ENCODE measurements at regions not wholly inside any gene's neighbourhood (a gene's known extent, or its start where the extent isn't known, plus 50 kb on each side); places are given as distances from the start of the nearest gene placed in this dataset.

DNA sequence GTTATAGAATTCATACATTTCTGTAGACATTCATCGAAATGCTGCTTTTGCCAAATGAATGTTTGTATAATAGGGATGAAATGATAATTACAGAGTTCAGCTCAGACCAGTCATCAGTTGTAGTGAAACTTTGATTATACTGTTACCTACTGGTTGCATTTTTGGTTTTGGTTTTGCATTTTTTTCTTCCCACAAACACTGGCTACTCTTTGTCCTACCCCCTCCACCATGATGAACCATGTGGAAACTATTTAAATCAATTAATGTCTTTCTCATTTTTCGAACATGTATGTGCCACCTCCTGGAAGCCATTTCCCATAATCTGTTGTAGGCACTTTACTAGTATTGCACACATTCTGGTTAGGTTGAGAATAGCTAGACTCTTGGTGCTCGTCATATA is 75.3 kb upstream of the MTNR1B start (continued):
- TF ChIP-seq, protein P1, sequence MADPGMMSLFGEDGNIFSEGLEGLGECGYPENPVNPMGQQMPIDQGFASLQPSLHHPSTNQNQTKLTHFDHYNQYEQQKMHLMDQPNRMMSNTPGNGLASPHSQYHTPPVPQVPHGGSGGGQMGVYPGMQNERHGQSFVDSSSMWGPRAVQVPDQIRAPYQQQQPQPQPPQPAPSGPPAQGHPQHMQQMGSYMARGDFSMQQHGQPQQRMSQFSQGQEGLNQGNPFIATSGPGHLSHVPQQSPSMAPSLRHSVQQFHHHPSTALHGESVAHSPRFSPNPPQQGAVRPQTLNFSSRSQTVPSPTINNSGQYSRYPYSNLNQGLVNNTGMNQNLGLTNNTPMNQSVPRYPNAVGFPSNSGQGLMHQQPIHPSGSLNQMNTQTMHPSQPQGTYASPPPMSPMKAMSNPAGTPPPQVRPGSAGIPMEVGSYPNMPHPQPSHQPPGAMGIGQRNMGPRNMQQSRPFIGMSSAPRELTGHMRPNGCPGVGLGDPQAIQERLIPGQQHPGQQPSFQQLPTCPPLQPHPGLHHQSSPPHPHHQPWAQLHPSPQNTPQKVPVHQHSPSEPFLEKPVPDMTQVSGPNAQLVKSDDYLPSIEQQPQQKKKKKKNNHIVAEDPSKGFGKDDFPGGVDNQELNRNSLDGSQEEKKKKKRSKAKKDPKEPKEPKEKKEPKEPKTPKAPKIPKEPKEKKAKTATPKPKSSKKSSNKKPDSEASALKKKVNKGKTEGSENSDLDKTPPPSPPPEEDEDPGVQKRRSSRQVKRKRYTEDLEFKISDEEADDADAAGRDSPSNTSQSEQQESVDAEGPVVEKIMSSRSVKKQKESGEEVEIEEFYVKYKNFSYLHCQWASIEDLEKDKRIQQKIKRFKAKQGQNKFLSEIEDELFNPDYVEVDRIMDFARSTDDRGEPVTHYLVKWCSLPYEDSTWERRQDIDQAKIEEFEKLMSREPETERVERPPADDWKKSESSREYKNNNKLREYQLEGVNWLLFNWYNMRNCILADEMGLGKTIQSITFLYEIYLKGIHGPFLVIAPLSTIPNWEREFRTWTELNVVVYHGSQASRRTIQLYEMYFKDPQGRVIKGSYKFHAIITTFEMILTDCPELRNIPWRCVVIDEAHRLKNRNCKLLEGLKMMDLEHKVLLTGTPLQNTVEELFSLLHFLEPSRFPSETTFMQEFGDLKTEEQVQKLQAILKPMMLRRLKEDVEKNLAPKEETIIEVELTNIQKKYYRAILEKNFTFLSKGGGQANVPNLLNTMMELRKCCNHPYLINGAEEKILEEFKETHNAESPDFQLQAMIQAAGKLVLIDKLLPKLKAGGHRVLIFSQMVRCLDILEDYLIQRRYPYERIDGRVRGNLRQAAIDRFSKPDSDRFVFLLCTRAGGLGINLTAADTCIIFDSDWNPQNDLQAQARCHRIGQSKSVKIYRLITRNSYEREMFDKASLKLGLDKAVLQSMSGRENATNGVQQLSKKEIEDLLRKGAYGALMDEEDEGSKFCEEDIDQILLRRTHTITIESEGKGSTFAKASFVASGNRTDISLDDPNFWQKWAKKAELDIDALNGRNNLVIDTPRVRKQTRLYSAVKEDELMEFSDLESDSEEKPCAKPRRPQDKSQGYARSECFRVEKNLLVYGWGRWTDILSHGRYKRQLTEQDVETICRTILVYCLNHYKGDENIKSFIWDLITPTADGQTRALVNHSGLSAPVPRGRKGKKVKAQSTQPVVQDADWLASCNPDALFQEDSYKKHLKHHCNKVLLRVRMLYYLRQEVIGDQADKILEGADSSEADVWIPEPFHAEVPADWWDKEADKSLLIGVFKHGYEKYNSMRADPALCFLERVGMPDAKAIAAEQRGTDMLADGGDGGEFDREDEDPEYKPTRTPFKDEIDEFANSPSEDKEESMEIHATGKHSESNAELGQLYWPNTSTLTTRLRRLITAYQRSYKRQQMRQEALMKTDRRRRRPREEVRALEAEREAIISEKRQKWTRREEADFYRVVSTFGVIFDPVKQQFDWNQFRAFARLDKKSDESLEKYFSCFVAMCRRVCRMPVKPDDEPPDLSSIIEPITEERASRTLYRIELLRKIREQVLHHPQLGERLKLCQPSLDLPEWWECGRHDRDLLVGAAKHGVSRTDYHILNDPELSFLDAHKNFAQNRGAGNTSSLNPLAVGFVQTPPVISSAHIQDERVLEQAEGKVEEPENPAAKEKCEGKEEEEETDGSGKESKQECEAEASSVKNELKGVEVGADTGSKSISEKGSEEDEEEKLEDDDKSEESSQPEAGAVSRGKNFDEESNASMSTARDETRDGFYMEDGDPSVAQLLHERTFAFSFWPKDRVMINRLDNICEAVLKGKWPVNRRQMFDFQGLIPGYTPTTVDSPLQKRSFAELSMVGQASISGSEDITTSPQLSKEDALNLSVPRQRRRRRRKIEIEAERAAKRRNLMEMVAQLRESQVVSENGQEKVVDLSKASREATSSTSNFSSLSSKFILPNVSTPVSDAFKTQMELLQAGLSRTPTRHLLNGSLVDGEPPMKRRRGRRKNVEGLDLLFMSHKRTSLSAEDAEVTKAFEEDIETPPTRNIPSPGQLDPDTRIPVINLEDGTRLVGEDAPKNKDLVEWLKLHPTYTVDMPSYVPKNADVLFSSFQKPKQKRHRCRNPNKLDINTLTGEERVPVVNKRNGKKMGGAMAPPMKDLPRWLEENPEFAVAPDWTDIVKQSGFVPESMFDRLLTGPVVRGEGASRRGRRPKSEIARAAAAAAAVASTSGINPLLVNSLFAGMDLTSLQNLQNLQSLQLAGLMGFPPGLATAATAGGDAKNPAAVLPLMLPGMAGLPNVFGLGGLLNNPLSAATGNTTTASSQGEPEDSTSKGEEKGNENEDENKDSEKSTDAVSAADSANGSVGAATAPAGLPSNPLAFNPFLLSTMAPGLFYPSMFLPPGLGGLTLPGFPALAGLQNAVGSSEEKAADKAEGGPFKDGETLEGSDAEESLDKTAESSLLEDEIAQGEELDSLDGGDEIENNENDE (IDR thresholded peaks at IDR 0.05; ENCODE audit: insufficient replicate concordance, low read length) = no peak
- no peak for TF ChIP-seq CREB1 (IDR thresholded peaks at IDR 0.05)
- TF ChIP-seq TBP (IDR thresholded peaks at IDR 0.05; ENCODE audit: low read depth, low read length) = no peak
- no peak for TF ChIP-seq SIRT6 (IDR thresholded peaks at IDR 0.05; ENCODE audit: low read length)
- no peak for TF ChIP-seq SAP30 (IDR thresholded peaks at IDR 0.05; ENCODE audit: insufficient read depth, insufficient replicate concordance, low read length)
- TF ChIP-seq SRF (IDR thresholded peaks at IDR 0.05; ENCODE audit: low read depth, low read length) = no peak
- TF ChIP-seq TEAD4 (IDR thresholded peaks at IDR 0.05; ENCODE audit: low read depth, low read length) = no peak
